Right ventricle myocardium superior (tissue), 1 donor: ENCODE measurements at regions not wholly inside any gene's neighbourhood (a gene's known extent, or its start where the extent isn't known, plus 50 kb on each side); places are given as distances from the start of the nearest gene placed in this dataset.
A peak's percentile ranks its signal among the peaks of the same experiment; 100 is the strongest.
"Not testable (repeated sequence)": the region's sequence is repeated elsewhere in the genome, so short reads cannot be mapped to it uniquely, and the experiment has no call there.

Source experiments
- ATAC-seq: fragments of 200-7000 bp; cut with Tn5 transposase; one replicate; pipeline ENCODE4 v1.9.1; 2020; ENCODE audit warnings: mild to moderate bottlenecking; ENCODE audit not compliant: poor library complexity
- DNase-seq: peaks from one replicate; pipeline ENCODE4 v3.0.0-alpha.2; 2020
- intact Hi-C: fragments of 100-400 bp; cut with DNase I; formaldehyde crosslinking; loops from one replicate; pipeline ENCODE4 v1.11.2; 2022
- donor health status: DM: no; HTN: yes; CAD: no; lungs with severe emphysema.

GRCh38 chr4:55696424-55696823, 60.3 kb upstream of the NMU start:
- intact Hi-C loops, DNase-seq, ATAC-seq: not testable (repeated sequence)

GRCh38 chr4:55706541-55706940, 70.4 kb upstream of the NMU start:
- ATAC-seq (no peak), DNase-seq (no peak)
- intact Hi-C loops = no loop called here

GRCh38 chr4:55707507-55707906, 71.4 kb upstream of the NMU start:
- DNase-seq (no peak), ATAC-seq (no peak)
- intact Hi-C loops = no loop called here

- intact Hi-C loops, ATAC-seq, DNase-seq: not testable (repeated sequence)
Observed at GRCh38 chr4:55707991-55708390, 71.9 kb upstream of the NMU start.

- DNase-seq, intact Hi-C loops, ATAC-seq: not testable (repeated sequence)
Observed at GRCh38 chr4:55712835-55713234, 76.7 kb upstream of the NMU start.

- no peak for DNase-seq
- no peak for ATAC-seq
- intact Hi-C loops = no loop called here
Observed at GRCh38 chr4:55721651-55722050, 85.6 kb upstream of the NMU start.

GRCh38 chr4:55722132-55722531, 86.0 kb upstream of the NMU start:
- intact Hi-C loops = no loop called here
- DNase-seq = no peak
- no peak for ATAC-seq

GRCh38 chr4:55723403-55723802, 87.3 kb upstream of the NMU start:
- intact Hi-C loops = no loop called here
- DNase-seq (no peak), ATAC-seq (no peak)

GRCh38 chr4:55725057-55725456, 89.0 kb upstream of the NMU start:
- DNase-seq (no peak), ATAC-seq (no peak)
- intact Hi-C loops = no loop called here

- intact Hi-C loops = no loop called here
- ATAC-seq = no peak
- DNase-seq = no peak
Observed at GRCh38 chr4:55727746-55728145, 91.6 kb upstream of the NMU start.

GRCh38 chr4:55729351-55730279, 90.0 kb upstream of the EXOC1L start:
- ATAC-seq (no peak), DNase-seq (no peak)
- intact Hi-C loops = no loop called here

GRCh38 chr4:55730280-55730931, 89.2 kb upstream of the EXOC1L start:
- intact Hi-C loops = no loop called here
- ATAC-seq = no peak
- DNase-seq = no peak

- intact Hi-C loops = no loop called here
- ATAC-seq = no peak
- no peak for DNase-seq
Observed at GRCh38 chr4:55731959-55732358, 87.6 kb upstream of the EXOC1L start.

- ATAC-seq (no peak), DNase-seq (no peak)
- intact Hi-C loops = no loop called here
Observed at GRCh38 chr4:55732864-55733263, 86.7 kb upstream of the EXOC1L start.

- intact Hi-C loops = no loop called here
- peak; percentile 60 for DNase-seq
- no peak for ATAC-seq
Observed at GRCh38 chr4:55733932-55734331, 85.7 kb upstream of the EXOC1L start.

- DNase-seq (no peak), ATAC-seq (no peak)
- intact Hi-C loops = no loop called here
Observed at GRCh38 chr4:55736605-55737183, 82.9 kb upstream of the EXOC1L start.

- DNase-seq (no peak), ATAC-seq (no peak)
- intact Hi-C loops = no loop called here
Observed at GRCh38 chr4:55742655-55743202, 76.9 kb upstream of the EXOC1L start.

GRCh38 chr4:55744369-55744768, 75.2 kb upstream of the EXOC1L start:
- intact Hi-C loops = no loop called here
- ATAC-seq (no peak), DNase-seq (no peak)

- no peak for DNase-seq
- ATAC-seq = no peak
- intact Hi-C loops = no loop called here
Observed at GRCh38 chr4:55745014-55745413, 74.6 kb upstream of the EXOC1L start.

GRCh38 chr4:55747793-55748192, 71.8 kb upstream of the EXOC1L start:
- ATAC-seq (no peak), DNase-seq (no peak)
- intact Hi-C loops = no loop called here
